ENCODE measurements at regions not wholly inside any gene's neighbourhood (a gene's known extent, or its start where the extent isn't known, plus 50 kb on each side); places are given as distances from the start of the nearest gene placed in this dataset.

- no peak for TF ChIP-seq NFIC (IDR thresholded peaks at IDR 0.05; ENCODE audit: low read depth, low read length)
- TF ChIP-seq TARDBP (IDR thresholded peaks at IDR 0.05; ENCODE audit: borderline replicate concordance) = no peak
- no peak for TF ChIP-seq BHLHE40 (IDR thresholded peaks at IDR 0.05; ENCODE audit: borderline replicate concordance in 1 of 2, low read depth in 2 of 2, low read length in 1 of 2)
- no peak for TF ChIP-seq NBN (IDR thresholded peaks at IDR 0.05)
- no peak for TF ChIP-seq RAD21 (IDR thresholded peaks at IDR 0.05; ENCODE audit: insufficient read depth, low read depth, low read length)
- TF ChIP-seq EP300 (IDR thresholded peaks at IDR 0.05; ENCODE audit: borderline replicate concordance in 1 of 2, control insufficient read depth in 1 of 2, low read depth in 2 of 2, low read length in 2 of 2) = no peak
- no peak for TF ChIP-seq POLR2A (IDR thresholded peaks at IDR 0.05; ENCODE audit: low read depth, low read length)
- TF ChIP-seq, protein P1, sequence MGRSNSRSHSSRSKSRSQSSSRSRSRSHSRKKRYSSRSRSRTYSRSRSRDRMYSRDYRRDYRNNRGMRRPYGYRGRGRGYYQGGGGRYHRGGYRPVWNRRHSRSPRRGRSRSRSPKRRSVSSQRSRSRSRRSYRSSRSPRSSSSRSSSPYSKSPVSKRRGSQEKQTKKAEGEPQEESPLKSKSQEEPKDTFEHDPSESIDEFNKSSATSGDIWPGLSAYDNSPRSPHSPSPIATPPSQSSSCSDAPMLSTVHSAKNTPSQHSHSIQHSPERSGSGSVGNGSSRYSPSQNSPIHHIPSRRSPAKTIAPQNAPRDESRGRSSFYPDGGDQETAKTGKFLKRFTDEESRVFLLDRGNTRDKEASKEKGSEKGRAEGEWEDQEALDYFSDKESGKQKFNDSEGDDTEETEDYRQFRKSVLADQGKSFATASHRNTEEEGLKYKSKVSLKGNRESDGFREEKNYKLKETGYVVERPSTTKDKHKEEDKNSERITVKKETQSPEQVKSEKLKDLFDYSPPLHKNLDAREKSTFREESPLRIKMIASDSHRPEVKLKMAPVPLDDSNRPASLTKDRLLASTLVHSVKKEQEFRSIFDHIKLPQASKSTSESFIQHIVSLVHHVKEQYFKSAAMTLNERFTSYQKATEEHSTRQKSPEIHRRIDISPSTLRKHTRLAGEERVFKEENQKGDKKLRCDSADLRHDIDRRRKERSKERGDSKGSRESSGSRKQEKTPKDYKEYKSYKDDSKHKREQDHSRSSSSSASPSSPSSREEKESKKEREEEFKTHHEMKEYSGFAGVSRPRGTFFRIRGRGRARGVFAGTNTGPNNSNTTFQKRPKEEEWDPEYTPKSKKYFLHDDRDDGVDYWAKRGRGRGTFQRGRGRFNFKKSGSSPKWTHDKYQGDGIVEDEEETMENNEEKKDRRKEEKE (IDR thresholded peaks at IDR 0.05) = no peak
- no peak for TF ChIP-seq CTCF (IDR thresholded peaks at IDR 0.05 in 2 of 3, conservative IDR thresholded peaks at IDR 0.05 in 1 of 3; ENCODE audit: control insufficient read depth in 2 of 3, extremely low read depth in 1 of 3, insufficient read depth in 1 of 3, low read depth in 3 of 3, low read length in 3 of 3)
- no peak for TF ChIP-seq MYC (IDR thresholded peaks at IDR 0.05; ENCODE audit: insufficient read depth, insufficient read length, insufficient replicate concordance, low read length, severe bottlenecking)
- no peak for TF ChIP-seq POLR2AphosphoS5 (IDR thresholded peaks at IDR 0.05; ENCODE audit: low read length)
- no peak for TF ChIP-seq JUND (IDR thresholded peaks at IDR 0.05; ENCODE audit: low read depth, low read length)
- TF ChIP-seq BACH1 (IDR thresholded peaks at IDR 0.05; ENCODE audit: borderline replicate concordance) = no peak
Observed at GRCh38 chr1:193726722-193727121, 540.3 kb upstream of the B3GALT2 start.
